ENCODE measurements at regions not wholly inside any gene's neighbourhood (a gene's known extent, or its start where the extent isn't known, plus 50 kb on each side); places are given as distances from the start of the nearest gene placed in this dataset.

DNA sequence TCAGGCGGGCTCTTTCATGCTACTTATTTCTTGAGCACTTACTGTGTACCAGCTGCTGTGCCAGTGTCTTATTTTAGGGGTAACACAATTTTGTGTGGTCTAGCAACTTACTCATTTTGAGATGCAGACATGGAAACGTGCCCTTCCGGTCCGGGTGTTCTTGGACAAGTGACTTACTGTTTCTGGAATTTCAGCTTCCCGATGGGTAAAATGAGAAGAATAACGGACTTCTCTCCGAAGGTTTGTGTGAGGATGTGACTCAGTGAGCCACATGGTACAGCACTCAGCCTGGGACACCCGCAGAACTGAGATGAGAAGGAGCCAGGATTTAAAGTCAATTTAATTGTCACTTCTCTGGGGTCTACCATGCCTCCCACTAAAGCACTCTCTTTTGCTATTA, 114.5 kb upstream of the SYT13 start:
- Mint-ChIP-seq H3K27me3 (ENCODE audit: low read depth) (no peaks in the 10 kb centered on the region), H3K36me3 (no peaks in the 10 kb centered on the region), H3K9me3 (no peaks in the 10 kb centered on the region), H3K4me1 (peaks cover 19% of the 10 kb centered on the region), H3K27ac (no peak overlapping the region), H3K4me3 (no peak overlapping the region)
- ATAC-seq (no peak), DNase-seq (ENCODE audit: low spot score) (no peak)
- POLR2A ChIA-PET = no interaction called here
- CTCF ChIA-PET = interaction anchor here (1.3 to 3.9 kb wide), 4 partner anchors 15 to 371 kb away, joined by 3 to 24 read pairs (median 17); no protein-coding TSS in a partner anchor
- TF ChIP-seq GTF2I (CRISPR knock-in tag; conservative IDR thresholded peaks at IDR 0.05) (no peak), KAT7 (CRISPR knock-in tag; IDR thresholded peaks at IDR 0.05; ENCODE audit: borderline replicate concordance) (no peak), ZNF396 (CRISPR knock-in tag; IDR thresholded peaks at IDR 0.05; ENCODE audit: borderline replicate concordance) (no peak), NFYB (CRISPR knock-in tag; conservative IDR thresholded peaks at IDR 0.05; ENCODE audit: low read depth) (no peak), JUN (CRISPR knock-in tag; IDR thresholded peaks at IDR 0.05) (no peak), ZNF317 (CRISPR knock-in tag; IDR thresholded peaks at IDR 0.05; ENCODE audit: borderline replicate concordance, low read depth) (no peak), TEAD4 (CRISPR knock-in tag; IDR thresholded peaks at IDR 0.05) (no peak)
- TF ChIP-seq, protein P1, sequence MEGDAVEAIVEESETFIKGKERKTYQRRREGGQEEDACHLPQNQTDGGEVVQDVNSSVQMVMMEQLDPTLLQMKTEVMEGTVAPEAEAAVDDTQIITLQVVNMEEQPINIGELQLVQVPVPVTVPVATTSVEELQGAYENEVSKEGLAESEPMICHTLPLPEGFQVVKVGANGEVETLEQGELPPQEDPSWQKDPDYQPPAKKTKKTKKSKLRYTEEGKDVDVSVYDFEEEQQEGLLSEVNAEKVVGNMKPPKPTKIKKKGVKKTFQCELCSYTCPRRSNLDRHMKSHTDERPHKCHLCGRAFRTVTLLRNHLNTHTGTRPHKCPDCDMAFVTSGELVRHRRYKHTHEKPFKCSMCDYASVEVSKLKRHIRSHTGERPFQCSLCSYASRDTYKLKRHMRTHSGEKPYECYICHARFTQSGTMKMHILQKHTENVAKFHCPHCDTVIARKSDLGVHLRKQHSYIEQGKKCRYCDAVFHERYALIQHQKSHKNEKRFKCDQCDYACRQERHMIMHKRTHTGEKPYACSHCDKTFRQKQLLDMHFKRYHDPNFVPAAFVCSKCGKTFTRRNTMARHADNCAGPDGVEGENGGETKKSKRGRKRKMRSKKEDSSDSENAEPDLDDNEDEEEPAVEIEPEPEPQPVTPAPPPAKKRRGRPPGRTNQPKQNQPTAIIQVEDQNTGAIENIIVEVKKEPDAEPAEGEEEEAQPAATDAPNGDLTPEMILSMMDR (IDR thresholded peaks at IDR 0.05) = no peak
- TF ChIP-seq, protein P2, sequence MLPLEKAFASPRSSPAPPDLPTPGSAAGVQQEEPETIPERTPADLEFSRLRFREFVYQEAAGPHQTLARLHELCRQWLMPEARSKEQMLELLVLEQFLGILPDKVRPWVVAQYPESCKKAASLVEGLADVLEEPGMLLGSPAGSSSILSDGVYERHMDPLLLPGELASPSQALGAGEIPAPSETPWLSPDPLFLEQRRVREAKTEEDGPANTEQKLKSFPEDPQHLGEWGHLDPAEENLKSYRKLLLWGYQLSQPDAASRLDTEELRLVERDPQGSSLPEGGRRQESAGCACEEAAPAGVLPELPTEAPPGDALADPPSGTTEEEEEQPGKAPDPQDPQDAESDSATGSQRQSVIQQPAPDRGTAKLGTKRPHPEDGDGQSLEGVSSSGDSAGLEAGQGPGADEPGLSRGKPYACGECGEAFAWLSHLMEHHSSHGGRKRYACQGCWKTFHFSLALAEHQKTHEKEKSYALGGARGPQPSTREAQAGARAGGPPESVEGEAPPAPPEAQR (CRISPR knock-in tag; IDR thresholded peaks at IDR 0.05) = no peak
- TF ChIP-seq, protein P3, sequence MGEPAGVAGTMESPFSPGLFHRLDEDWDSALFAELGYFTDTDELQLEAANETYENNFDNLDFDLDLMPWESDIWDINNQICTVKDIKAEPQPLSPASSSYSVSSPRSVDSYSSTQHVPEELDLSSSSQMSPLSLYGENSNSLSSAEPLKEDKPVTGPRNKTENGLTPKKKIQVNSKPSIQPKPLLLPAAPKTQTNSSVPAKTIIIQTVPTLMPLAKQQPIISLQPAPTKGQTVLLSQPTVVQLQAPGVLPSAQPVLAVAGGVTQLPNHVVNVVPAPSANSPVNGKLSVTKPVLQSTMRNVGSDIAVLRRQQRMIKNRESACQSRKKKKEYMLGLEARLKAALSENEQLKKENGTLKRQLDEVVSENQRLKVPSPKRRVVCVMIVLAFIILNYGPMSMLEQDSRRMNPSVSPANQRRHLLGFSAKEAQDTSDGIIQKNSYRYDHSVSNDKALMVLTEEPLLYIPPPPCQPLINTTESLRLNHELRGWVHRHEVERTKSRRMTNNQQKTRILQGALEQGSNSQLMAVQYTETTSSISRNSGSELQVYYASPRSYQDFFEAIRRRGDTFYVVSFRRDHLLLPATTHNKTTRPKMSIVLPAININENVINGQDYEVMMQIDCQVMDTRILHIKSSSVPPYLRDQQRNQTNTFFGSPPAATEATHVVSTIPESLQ (CRISPR knock-in tag; IDR thresholded peaks at IDR 0.05) = no peak

DNA sequence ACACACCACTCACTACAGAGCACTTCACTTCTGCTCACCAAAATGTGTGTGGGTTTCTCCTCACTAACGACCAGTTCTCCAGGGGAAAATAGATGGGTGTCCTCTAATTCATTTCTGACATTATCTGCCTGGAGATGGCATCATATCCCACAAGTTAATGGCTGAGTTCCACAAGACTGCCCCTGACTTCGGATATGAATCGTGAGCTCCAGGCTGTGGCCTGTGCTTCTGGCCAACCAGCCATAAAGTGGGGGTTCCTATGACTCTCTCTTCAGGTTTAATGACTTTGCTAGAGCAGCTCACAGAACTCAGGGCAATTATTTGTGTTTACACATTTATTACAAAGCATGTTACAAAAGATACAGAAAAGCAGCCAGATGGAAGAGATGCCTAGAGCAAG, 113.0 kb upstream of the SYT13 start:
- no peak overlapping the region for H3K4me3 Mint-ChIP-seq
- CTCF ChIA-PET = interaction anchor here (0.6 to 3.9 kb wide), 7 partner anchors 13 to 373 kb away, joined by 3 to 24 read pairs (median 4); no protein-coding TSS in a partner anchor
- no peak overlapping the region for H3K27ac Mint-ChIP-seq
- H3K36me3 Mint-ChIP-seq = no peaks in the 10 kb centered on the region
- H3K27me3 Mint-ChIP-seq (ENCODE audit: low read depth) = no peaks in the 10 kb centered on the region
- POLR2A ChIA-PET = no interaction called here
- H3K4me1 Mint-ChIP-seq = peaks cover 22% of the 10 kb centered on the region
- DNase-seq (ENCODE audit: low spot score) (no peak), ATAC-seq (no peak)
- no peaks in the 10 kb centered on the region for H3K9me3 Mint-ChIP-seq
- TF ChIP-seq NR2C2 (CRISPR knock-in tag; IDR thresholded peaks at IDR 0.05) = no peak
- no peak for TF ChIP-seq OVOL2 (CRISPR knock-in tag; IDR thresholded peaks at IDR 0.05; ENCODE audit: borderline replicate concordance)
- TF ChIP-seq, protein P4, sequence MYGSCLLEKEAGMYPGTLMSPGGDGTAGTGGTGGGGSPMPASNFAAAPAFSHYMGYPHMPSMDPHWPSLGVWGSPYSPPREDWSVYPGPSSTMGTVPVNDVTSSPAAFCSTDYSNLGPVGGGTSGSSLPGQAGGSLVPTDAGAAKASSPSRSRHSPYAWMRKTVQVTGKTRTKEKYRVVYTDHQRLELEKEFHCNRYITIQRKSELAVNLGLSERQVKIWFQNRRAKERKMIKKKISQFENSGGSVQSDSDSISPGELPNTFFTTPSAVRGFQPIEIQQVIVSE (CRISPR knock-in tag; IDR thresholded peaks at IDR 0.05; ENCODE audit: borderline replicate concordance) = no peak
- TF ChIP-seq, protein P1 (IDR thresholded peaks at IDR 0.05) = no peak
- TF ChIP-seq ELF4 (CRISPR knock-in tag; IDR thresholded peaks at IDR 0.05; ENCODE audit: low read depth) = no peak
- TF ChIP-seq ZNF416 (CRISPR knock-in tag; IDR thresholded peaks at IDR 0.05) = no peak
- TF ChIP-seq HMGA2 (CRISPR knock-in tag; IDR thresholded peaks at IDR 0.05) = no peak
- TF ChIP-seq, protein P2 (CRISPR knock-in tag; IDR thresholded peaks at IDR 0.05) = no peak
- TF ChIP-seq, protein P5, sequence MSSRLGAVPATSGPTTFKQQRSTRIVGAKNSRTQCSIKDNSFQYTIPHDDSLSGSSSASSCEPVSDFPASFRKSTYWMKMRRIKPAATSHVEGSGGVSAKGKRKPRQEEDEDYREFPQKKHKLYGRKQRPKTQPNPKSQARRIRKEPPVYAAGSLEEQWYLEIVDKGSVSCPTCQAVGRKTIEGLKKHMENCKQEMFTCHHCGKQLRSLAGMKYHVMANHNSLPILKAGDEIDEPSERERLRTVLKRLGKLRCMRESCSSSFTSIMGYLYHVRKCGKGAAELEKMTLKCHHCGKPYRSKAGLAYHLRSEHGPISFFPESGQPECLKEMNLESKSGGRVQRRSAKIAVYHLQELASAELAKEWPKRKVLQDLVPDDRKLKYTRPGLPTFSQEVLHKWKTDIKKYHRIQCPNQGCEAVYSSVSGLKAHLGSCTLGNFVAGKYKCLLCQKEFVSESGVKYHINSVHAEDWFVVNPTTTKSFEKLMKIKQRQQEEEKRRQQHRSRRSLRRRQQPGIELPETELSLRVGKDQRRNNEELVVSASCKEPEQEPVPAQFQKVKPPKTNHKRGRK (CRISPR knock-in tag; IDR thresholded peaks at IDR 0.05; ENCODE audit: borderline replicate concordance) = no peak
- TF ChIP-seq, protein P6, sequence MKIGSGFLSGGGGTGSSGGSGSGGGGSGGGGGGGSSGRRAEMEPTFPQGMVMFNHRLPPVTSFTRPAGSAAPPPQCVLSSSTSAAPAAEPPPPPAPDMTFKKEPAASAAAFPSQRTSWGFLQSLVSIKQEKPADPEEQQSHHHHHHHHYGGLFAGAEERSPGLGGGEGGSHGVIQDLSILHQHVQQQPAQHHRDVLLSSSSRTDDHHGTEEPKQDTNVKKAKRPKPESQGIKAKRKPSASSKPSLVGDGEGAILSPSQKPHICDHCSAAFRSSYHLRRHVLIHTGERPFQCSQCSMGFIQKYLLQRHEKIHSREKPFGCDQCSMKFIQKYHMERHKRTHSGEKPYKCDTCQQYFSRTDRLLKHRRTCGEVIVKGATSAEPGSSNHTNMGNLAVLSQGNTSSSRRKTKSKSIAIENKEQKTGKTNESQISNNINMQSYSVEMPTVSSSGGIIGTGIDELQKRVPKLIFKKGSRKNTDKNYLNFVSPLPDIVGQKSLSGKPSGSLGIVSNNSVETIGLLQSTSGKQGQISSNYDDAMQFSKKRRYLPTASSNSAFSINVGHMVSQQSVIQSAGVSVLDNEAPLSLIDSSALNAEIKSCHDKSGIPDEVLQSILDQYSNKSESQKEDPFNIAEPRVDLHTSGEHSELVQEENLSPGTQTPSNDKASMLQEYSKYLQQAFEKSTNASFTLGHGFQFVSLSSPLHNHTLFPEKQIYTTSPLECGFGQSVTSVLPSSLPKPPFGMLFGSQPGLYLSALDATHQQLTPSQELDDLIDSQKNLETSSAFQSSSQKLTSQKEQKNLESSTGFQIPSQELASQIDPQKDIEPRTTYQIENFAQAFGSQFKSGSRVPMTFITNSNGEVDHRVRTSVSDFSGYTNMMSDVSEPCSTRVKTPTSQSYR (CRISPR knock-in tag; IDR thresholded peaks at IDR 0.05) = no peak
- no peak for TF ChIP-seq CREM (CRISPR knock-in tag; IDR thresholded peaks at IDR 0.05)
- no peak for TF ChIP-seq ZNF219 (CRISPR knock-in tag; IDR thresholded peaks at IDR 0.05; ENCODE audit: borderline replicate concordance)
